ENCODE measurements at regions not wholly inside any gene's neighbourhood (a gene's known extent, or its start where the extent isn't known, plus 50 kb on each side); places are given as distances from the start of the nearest gene placed in this dataset.

DNA sequence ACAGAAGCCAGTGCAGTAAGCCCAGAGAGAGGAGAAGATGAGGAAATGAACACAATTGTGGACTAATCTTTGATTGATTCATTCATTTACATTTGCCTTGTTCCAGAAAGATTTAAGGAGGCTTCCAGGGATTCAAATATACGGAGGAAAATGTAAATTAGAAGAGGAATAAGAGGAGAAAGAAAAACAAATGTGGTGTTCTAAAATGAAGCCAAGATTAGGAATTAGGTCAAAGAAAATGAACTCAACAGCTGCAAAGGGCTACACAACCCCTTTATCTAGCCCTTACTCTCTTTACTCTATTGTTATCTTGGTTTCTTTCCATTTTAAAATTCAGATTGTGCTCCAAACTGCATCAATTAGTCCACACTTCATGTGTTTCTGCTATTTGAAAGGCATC, 196.8 kb downstream of the SPATA18 start:
- Histone ChIP-seq H3K27me3 (ENCODE audit: control insufficient read depth, insufficient read depth, low read length) (no peaks in the 10 kb centered on the region), H3K36me3 (replicated peaks; ENCODE audit: control insufficient read depth, insufficient read depth, low read length) (no peaks in the 10 kb centered on the region), H3K4me3 (ENCODE audit: insufficient read depth, low read depth, low read length) (no peak overlapping the region)
- DNase-seq, result no peak

DNA sequence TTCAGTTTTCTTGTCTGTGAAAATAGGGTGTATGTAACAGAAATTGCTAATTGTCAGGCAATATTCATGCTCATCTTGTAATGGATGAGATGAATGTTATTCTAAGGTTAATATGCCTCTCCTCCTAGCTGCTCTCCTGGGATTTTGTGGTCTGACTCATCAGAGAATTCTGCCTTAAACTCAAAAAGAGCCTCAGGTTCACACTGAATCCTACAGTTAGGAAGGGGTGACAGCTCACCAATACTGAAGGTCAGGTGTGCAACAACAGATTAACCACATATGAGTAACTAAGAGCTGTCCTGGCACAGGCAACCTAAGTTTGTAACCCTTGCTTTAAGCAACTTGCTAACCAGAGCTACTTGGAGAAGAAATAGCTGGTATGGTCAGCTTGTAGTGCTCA, 197.7 kb downstream of the SPATA18 start:
- H3K27me3 ChIP-seq (ENCODE audit: control insufficient read depth, insufficient read depth, low read length), result no peaks in the 10 kb centered on the region
- no peak overlapping the region for H3K4me3 ChIP-seq (ENCODE audit: insufficient read depth, low read depth, low read length)
- no peaks in the 10 kb centered on the region for H3K36me3 ChIP-seq (replicated peaks; ENCODE audit: control insufficient read depth, insufficient read depth, low read length)
- no peak for DNase-seq

DNA sequence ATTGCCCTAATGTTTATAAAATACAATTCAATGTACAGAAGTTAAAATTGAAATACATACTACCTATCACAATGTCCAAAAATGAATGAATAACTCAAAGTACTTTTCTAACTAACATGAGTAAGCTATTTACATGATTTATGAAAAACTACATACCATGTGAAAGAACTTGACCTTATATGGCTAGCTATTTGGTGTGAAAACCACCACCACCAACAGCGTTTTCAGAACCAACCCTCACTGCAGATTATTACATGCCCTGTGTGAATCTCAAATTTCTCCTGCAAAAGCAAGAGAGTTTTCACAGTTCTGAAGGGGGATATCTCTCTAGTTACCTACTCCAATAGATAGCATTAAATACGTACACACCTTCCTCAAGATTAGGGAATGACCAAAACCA, 198.5 kb downstream of the SPATA18 start:
- DNase-seq, result no peak
- Histone ChIP-seq H3K36me3 (replicated peaks; ENCODE audit: control insufficient read depth, insufficient read depth, low read length) (no peaks in the 10 kb centered on the region), H3K27me3 (ENCODE audit: control insufficient read depth, insufficient read depth, low read length) (no peaks in the 10 kb centered on the region), H3K4me3 (ENCODE audit: insufficient read depth, low read depth, low read length) (no peak overlapping the region)

DNA sequence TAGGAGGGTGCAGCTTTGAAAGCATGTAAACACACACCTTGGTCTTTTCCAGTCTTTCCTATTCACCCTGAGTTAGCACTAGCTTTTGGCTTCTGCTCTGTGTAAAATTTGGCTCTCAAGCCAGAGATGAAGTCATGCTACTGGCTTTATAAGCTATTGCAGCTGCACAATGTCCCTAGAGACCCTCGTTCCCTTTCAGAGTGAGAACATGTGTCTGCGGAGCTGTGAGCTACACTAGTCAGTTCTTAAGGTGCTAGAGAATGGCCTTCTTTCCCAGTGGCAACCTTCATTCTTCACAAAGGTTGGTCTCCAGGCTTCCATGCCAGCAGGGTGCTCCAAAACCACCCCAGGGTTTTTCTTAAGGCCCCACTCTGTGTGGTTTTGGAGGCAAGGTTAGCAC, 199.1 kb downstream of the SPATA18 start:
- no peak for DNase-seq
- H3K4me3 ChIP-seq (ENCODE audit: insufficient read depth, low read depth, low read length), result no peak overlapping the region
- H3K27me3 ChIP-seq (ENCODE audit: control insufficient read depth, insufficient read depth, low read length), result no peaks in the 10 kb centered on the region
- H3K36me3 ChIP-seq (replicated peaks; ENCODE audit: control insufficient read depth, insufficient read depth, low read length), result no peaks in the 10 kb centered on the region

DNA sequence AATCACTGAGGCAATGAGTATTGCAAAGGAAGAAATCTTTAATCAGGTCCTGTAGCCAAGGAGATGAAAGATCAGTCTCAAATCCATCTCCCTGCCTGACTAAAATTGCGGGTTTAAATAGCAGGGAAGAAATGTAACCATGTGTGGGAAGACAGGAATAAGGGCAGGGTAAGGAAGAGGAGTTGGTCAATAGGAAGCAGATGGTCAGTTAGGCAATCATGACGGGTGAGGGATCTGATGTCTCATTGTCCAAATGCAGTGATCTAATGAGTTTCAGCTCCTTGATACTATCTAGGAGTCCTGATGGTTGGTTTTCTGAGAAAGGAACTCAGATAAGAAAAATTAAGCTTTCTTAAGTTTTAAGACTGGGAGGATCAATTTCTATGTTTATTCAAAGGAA, 200.8 kb downstream of the SPATA18 start:
- Histone ChIP-seq H3K27me3 (ENCODE audit: control insufficient read depth, insufficient read depth, low read length) (no peaks in the 10 kb centered on the region), H3K4me3 (ENCODE audit: insufficient read depth, low read depth, low read length) (no peak overlapping the region), H3K36me3 (replicated peaks; ENCODE audit: control insufficient read depth, insufficient read depth, low read length) (no peaks in the 10 kb centered on the region)
- no peak for DNase-seq

DNA sequence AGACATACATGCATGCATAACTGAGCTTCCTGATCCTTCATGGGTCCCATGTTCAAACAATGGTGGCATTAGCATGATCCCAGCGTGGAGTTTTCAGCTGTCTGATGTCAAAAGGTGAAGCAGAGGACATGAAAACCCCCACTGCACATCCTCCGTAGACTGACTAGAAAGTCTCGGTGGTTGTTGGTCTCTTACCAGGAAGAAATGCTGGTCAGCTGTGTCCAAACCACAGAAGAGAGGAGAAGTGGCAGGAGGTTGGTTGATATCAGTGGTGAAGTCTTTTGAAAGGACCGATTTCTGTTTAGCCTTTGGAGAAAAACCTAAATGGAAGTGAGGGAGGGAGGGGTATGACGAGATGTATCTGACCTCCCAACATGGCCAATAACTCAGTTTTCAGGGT, 201.9 kb downstream of the SPATA18 start:
- H3K36me3 ChIP-seq (replicated peaks; ENCODE audit: control insufficient read depth, insufficient read depth, low read length), result no peaks in the 10 kb centered on the region
- DNase-seq, result no peak
- H3K27me3 ChIP-seq (ENCODE audit: control insufficient read depth, insufficient read depth, low read length), result no peaks in the 10 kb centered on the region
- H3K4me3 ChIP-seq (ENCODE audit: insufficient read depth, low read depth, low read length), result no peak overlapping the region

DNA sequence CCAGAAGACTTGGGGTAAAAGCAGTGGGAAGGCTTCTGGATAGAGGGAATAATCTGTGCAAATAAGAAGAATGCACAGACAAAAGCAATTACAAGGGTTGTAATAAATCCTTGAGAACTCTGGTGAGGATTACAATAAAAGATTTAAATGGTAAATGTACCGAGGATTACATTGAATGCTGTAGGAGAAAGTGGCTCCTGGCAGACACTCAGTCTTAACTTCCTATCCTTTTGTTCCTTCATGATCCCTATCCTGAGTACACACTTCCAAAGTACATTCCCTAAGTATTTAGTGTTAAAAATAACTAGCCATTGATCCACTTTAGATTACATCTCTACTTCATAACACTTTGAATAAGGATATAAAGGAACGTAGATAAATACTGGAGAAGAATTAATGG, 205.4 kb downstream of the SPATA18 start:
- no peak overlapping the region for H3K4me3 ChIP-seq (ENCODE audit: insufficient read depth, low read depth, low read length)
- no peak for DNase-seq
- H3K36me3 ChIP-seq (replicated peaks; ENCODE audit: control insufficient read depth, insufficient read depth, low read length), result no peaks in the 10 kb centered on the region
- H3K27me3 ChIP-seq (ENCODE audit: control insufficient read depth, insufficient read depth, low read length), result no peaks in the 10 kb centered on the region

DNA sequence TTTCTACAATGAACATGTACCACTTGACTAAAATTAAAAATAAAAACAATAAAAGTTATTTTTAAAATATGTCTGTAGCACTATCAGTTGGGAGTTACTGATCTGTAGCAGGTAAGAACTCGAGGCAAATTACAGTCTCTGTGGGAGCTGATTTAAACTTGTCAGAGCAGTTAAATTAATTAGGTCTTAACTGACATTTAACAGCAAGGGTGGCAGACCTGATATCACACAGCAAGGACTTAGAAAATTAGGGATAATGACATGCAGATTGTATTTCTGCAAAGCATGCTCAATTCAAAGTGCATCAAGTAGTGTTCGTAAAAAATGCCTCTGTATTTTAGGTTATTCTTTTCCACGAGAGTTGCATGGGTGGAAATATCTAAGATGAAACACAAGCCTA, 208.9 kb downstream of the SPATA18 start:
- DNase-seq, result no peak

DNA sequence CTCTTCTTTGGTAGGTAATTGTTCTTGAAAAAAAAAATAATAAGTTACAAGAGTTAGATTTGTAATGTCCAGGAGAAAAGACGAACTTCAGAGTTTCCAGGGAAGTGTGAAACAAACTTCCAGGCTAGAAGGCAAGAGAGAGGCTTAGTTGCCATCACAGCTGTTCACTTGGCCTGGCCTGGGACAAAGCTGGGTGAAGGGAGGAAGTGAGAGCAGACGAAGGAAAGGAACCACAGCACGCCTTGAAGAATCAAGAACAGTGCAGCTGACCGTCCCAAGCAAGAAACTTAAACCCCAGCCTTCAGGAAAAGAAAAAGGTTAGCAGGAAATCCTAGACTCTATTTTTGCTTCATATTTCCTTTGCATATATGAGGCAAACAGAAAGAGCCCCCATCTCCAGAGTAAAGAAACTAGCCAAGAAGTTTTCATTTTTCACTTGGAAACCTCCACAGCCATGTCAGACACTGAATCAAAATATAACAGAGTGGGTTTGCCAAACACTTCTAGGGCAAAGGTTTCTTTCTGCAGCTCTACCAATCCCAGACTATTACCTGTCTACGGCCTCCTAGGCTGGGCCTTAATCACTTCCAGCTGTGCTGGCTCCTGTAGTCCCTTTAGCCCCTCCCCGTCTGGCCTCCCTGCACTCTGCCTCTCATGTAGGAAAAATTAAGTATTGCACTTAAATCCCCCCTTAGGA, 209.6 kb downstream of the SPATA18 start:
- H3K36me3 ChIP-seq (replicated peaks; ENCODE audit: control insufficient read depth, insufficient read depth, low read length), result no peaks in the 10 kb centered on the region
- H3K4me3 ChIP-seq (ENCODE audit: insufficient read depth, low read depth, low read length), result no peak overlapping the region
- H3K27me3 ChIP-seq (ENCODE audit: control insufficient read depth, insufficient read depth, low read length), result no peaks in the 10 kb centered on the region
- no peak for DNase-seq

More for the DNA sequence above, 208.9 kb downstream of the SPATA18 start:
- H3K4me3 ChIP-seq (ENCODE audit: insufficient read depth, low read depth, low read length), result no peak overlapping the region
- H3K36me3 ChIP-seq (replicated peaks; ENCODE audit: control insufficient read depth, insufficient read depth, low read length), result no peaks in the 10 kb centered on the region
- no peaks in the 10 kb centered on the region for H3K27me3 ChIP-seq (ENCODE audit: control insufficient read depth, insufficient read depth, low read length)

DNA sequence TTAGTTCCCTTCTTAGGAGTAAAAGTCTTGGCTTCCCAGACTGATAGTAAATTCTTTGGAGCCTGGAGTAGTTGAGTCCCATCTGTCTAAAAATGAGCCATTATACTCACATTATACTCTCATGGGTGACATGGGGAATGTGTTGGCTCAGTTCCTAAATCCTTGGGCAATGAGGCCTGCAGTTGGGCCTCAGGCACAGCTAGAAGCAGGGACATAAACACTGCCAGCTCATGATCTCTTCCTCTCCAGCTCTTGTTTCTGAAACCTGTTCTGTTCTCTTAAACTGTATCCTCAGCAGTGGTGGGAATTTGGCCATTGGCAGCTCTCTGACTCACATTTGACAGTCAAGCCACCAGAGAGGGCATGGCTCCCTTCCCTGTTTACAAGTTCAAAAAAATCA, 212.5 kb downstream of the SPATA18 start:
- Histone ChIP-seq H3K4me3 (ENCODE audit: insufficient read depth, low read depth, low read length) (no peak overlapping the region), H3K27me3 (ENCODE audit: control insufficient read depth, insufficient read depth, low read length) (no peaks in the 10 kb centered on the region), H3K36me3 (replicated peaks; ENCODE audit: control insufficient read depth, insufficient read depth, low read length) (no peaks in the 10 kb centered on the region)
- no peak for DNase-seq

DNA sequence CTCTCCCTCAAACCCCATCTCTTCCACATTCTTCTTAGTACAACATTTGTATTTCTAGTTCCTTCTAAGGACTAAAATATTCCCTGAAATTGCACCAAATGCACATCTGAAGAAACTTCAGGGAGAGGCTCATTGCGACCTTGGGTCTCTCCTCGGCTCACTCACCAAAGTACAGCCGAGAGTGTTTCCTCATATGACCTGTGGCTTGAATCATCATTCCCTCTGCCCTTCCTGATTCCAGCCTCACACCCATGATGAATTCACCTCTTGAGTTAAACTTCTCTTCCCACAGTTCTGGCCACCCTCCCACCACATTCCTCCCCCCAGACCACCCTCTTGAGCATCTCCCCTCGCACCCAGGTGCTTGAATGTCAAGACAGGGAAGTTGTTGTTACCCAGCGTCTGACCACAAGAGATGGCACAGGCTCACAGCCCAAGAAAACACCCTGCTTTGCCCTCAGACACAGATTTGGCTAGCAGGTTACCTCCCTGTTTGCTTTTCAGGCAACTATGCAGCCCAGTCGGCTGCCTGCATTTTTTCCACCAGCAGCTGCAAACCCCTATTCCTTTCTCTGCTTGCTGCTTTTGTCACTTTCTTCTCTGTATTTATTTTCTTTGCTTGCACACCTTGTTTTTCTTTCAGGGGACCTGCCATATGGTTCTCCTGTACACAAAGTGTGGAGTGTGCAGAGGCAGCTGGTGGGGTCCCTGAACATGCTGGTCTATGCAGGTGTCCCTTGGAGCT, 214.8 kb downstream of the SPATA18 start:
- no peaks in the 10 kb centered on the region for H3K27me3 ChIP-seq (ENCODE audit: control insufficient read depth, insufficient read depth, low read length)
- H3K4me3 ChIP-seq (ENCODE audit: insufficient read depth, low read depth, low read length), result no peak overlapping the region
- H3K36me3 ChIP-seq (replicated peaks; ENCODE audit: control insufficient read depth, insufficient read depth, low read length), result no peaks in the 10 kb centered on the region
- no peak for DNase-seq

DNA sequence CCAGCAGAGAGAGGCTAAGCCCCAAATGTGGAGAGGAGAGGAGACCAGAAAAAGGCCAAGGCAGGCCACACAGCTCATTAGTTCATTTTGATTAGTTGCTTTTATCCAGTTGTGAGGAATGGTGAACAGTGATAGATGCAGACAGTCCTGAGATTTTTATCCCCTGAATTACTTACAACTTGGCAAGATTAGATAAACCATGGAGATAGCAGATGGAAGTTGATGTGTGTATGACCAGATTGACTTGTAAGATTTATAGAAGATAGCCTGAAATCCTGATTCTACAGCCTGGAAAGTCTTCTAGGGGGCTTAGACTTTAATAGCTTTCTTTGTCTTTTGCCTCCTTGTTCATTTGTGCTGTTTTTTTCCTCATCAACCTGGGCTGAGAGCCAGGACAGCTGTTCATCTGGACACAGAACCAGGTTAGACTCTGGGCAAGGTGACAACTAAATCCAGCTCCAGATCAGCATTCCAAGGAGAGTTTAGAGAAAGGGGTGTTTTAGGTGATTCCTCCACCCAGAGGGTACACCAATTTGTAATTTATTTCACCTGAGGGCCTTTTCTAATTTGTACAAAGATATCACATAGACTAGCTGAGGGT, 215.5 kb downstream of the SPATA18 start:
- Histone ChIP-seq H3K36me3 (replicated peaks; ENCODE audit: control insufficient read depth, insufficient read depth, low read length) (no peaks in the 10 kb centered on the region), H3K27me3 (ENCODE audit: control insufficient read depth, insufficient read depth, low read length) (no peaks in the 10 kb centered on the region), H3K4me3 (ENCODE audit: insufficient read depth, low read depth, low read length) (no peak overlapping the region)
- DNase-seq, result no peak

DNA sequence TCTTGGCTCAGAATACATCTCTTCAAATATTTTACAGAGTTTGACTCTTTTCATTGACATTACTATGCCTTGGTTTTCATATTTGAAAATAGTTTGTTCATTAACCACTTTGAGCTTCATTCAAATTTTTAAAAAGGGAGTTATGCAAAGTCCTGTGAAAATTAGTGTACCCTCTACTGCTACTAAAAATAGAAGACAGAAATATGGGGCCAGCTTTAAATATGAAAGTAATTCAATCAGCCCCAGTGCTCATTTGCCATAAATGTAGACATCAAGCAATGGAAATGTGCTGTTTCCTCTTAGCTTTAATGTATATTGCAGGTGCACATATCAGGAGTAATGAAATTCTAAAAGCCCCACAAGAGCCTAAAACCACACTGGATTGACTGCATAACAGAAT, 218.7 kb downstream of the SPATA18 start:
- H3K27me3 ChIP-seq (ENCODE audit: control insufficient read depth, insufficient read depth, low read length), result no peaks in the 10 kb centered on the region
- H3K36me3 ChIP-seq (replicated peaks; ENCODE audit: control insufficient read depth, insufficient read depth, low read length), result no peaks in the 10 kb centered on the region
- H3K4me3 ChIP-seq (ENCODE audit: insufficient read depth, low read depth, low read length), result no peak overlapping the region
- DNase-seq, result no peak

DNA sequence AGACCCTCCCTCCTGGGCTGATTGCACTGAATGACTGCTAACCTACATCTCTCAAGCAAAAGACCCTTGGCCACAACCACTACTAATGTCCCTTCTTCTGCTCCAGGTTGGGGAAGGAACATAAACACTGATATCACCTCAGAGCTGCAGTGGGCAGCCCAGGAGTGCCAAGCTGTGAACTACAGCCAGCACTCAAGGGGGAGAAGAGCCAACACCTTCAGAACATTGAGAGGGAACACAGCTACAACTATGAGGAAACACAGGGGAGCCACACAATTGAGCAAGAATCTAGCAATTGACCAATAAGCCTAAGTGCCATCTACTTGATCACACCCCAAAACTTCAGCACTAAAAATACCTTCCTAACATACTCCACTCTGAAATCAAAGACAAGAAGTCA, 222.8 kb downstream of the SPATA18 start:
- H3K4me3 ChIP-seq (ENCODE audit: insufficient read depth, low read depth, low read length), result no peak overlapping the region
- no peak for DNase-seq
- H3K27me3 ChIP-seq (ENCODE audit: control insufficient read depth, insufficient read depth, low read length), result no peaks in the 10 kb centered on the region
- no peaks in the 10 kb centered on the region for H3K36me3 ChIP-seq (replicated peaks; ENCODE audit: control insufficient read depth, insufficient read depth, low read length)

DNA sequence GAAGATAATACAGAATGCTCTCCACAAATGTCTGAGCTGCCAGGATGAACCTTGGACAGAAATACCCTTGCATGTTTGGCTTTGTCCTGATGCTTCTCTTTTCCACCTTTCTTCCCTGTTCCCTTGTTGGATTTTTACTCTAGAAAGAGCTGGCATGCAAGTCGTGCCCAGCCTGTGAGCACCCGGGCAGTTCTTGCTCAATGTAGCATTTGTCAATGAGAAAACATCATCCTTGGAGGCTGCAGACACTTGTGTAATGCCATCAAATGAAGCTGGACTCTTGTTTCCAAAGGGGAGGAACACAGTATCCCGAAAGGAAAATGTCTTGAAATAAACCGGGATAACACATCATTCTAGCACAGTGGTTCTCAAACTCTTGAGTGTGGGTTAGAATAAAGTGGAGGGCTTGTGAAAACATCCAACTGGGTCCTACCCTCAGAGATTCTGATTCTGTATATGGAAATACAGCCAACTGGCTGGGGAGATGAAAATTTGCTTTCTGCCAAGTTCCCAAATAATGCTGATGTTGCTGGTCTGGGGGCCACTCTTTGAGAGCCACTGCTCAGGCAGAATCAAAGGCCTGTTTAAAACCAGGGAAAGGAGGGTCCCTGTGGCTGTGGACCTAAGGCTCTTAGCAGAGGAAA, 237.2 kb downstream of the SPATA18 start:
- no peak overlapping the region for H3K4me3 ChIP-seq (ENCODE audit: insufficient read depth, low read depth, low read length)
- H3K36me3 ChIP-seq (replicated peaks; ENCODE audit: control insufficient read depth, insufficient read depth, low read length), result no peaks in the 10 kb centered on the region
- DNase-seq, result no peak
- no peaks in the 10 kb centered on the region for H3K27me3 ChIP-seq (ENCODE audit: control insufficient read depth, insufficient read depth, low read length)

Data from H7 (cell line).